HEK293 (cell line): ENCODE measurements at regions not wholly inside any gene's neighbourhood (a gene's known extent, or its start where the extent isn't known, plus 50 kb on each side); places are given as distances from the start of the nearest gene placed in this dataset.

ENCODE experiments used
- GLI2 ChIP-seq: fragments of 450-650 bp; formaldehyde crosslinking; IDR thresholded peaks from 2 replicates; pipeline ENCODE4; 2017; ENCODE audit warnings: missing biosample characterization, missing genetic modification characterization, low read depth, borderline replicate concordance
- KLF17 ChIP-seq: fragments of 450-650 bp; formaldehyde crosslinking; IDR thresholded peaks from 2 replicates; pipeline ENCODE4 v1.5.1; 2016; ENCODE audit warnings: missing biosample characterization, missing genetic modification characterization
- KLF7 ChIP-seq: fragments of 450-650 bp; formaldehyde crosslinking; IDR thresholded peaks from 2 replicates; pipeline ENCODE4 v1.5.1; 2016; ENCODE audit warnings: missing biosample characterization, missing genetic modification characterization, borderline replicate concordance
- OSR2 ChIP-seq: fragments of 450-650 bp; formaldehyde crosslinking; IDR thresholded peaks from 2 replicates; pipeline ENCODE4 v1.5.1; 2016; ENCODE audit warnings: missing biosample characterization, missing genetic modification characterization
- SP7 ChIP-seq: fragments of 450-650 bp; formaldehyde crosslinking; IDR thresholded peaks from 2 replicates; pipeline ENCODE4 v1.5.1; 2016; ENCODE audit warnings: missing biosample characterization, missing genetic modification characterization
- TSHZ1 ChIP-seq: fragments of 450-650 bp; formaldehyde crosslinking; IDR thresholded peaks from 2 replicates; pipeline ENCODE4 v1.5.1; 2016; ENCODE audit warnings: missing biosample characterization, missing genetic modification characterization, borderline replicate concordance
- ZBTB10 ChIP-seq: fragments of 450-650 bp; formaldehyde crosslinking; IDR thresholded peaks from 2 replicates; pipeline ENCODE4 v1.5.1; 2016; ENCODE audit warnings: missing biosample characterization, missing genetic modification characterization
- ZBTB44 ChIP-seq: fragments of 450-650 bp; IDR thresholded peaks from 2 replicates; pipeline ENCODE4 v1.5.1; 2018; ENCODE audit warnings: missing biosample characterization, mild to moderate bottlenecking, missing genetic modification characterization
- ZBTB7A ChIP-seq: fragments of 450-650 bp; formaldehyde crosslinking; IDR thresholded peaks from 2 replicates; pipeline ENCODE4 v1.5.1; 2016; ENCODE audit warnings: low read depth, missing biosample characterization, missing genetic modification characterization
- ZEB2 ChIP-seq: fragments of 450-650 bp; formaldehyde crosslinking; IDR thresholded peaks from 2 replicates; pipeline ENCODE4 v1.5.1; 2016; ENCODE audit warnings: missing biosample characterization, missing genetic modification characterization
- ZFP41 ChIP-seq: fragments of 450-650 bp; formaldehyde crosslinking; IDR thresholded peaks from 2 replicates; pipeline ENCODE4 v1.5.1; 2016; ENCODE audit warnings: missing biosample characterization, missing genetic modification characterization, borderline replicate concordance
- ZIC2 ChIP-seq: fragments of 450-650 bp; formaldehyde crosslinking; IDR thresholded peaks from 2 replicates; pipeline ENCODE4 v1.5.1; 2016; ENCODE audit warnings: missing biosample characterization, missing genetic modification characterization
- ZNF114 ChIP-seq: fragments of 450-650 bp; formaldehyde crosslinking; IDR thresholded peaks from 2 replicates; pipeline ENCODE4 v1.5.0; 2017; ENCODE audit warnings: missing biosample characterization, missing genetic modification characterization
- ZNF133 ChIP-seq: fragments of 450-650 bp; formaldehyde crosslinking; IDR thresholded peaks from 2 replicates; pipeline ENCODE4 v1.5.1; 2016; ENCODE audit warnings: missing biosample characterization, missing genetic modification characterization
- ZNF146 ChIP-seq: fragments of 450-650 bp; formaldehyde crosslinking; IDR thresholded peaks from 2 replicates; pipeline ENCODE4 v1.5.1; 2016; ENCODE audit warnings: missing biosample characterization, missing genetic modification characterization
- ZNF350 ChIP-seq: fragments of 450-650 bp; formaldehyde crosslinking; IDR thresholded peaks from 2 replicates; pipeline ENCODE4 v1.5.0; 2017; ENCODE audit warnings: missing biosample characterization, mild to moderate bottlenecking, missing genetic modification characterization
- ZNF404 ChIP-seq: fragments of 450-650 bp; formaldehyde crosslinking; IDR thresholded peaks from 2 replicates; pipeline ENCODE4 v1.5.1; 2017; ENCODE audit warnings: missing biosample characterization, missing genetic modification characterization
- ZNF449 ChIP-seq: fragments of 450-650 bp; formaldehyde crosslinking; IDR thresholded peaks from 2 replicates; pipeline ENCODE4 v1.5.1; 2017; ENCODE audit warnings: missing biosample characterization, mild to moderate bottlenecking, missing genetic modification characterization, moderate library complexity
- ZNF473 ChIP-seq: fragments of 450-650 bp; formaldehyde crosslinking; IDR thresholded peaks from 2 replicates; pipeline ENCODE4 v1.5.1; 2017; ENCODE audit warnings: missing biosample characterization, missing genetic modification characterization
- ZNF530 ChIP-seq: fragments of 450-650 bp; formaldehyde crosslinking; IDR thresholded peaks from 2 replicates; pipeline ENCODE4 v1.5.1; 2016; ENCODE audit warnings: low read depth, missing biosample characterization, missing genetic modification characterization
- ZNF555 ChIP-seq: fragments of 450-650 bp; formaldehyde crosslinking; conservative IDR thresholded peaks from 2 replicates; pipeline ENCODE4 v1.5.1; 2017; ENCODE audit warnings: missing biosample characterization, mild to moderate bottlenecking, missing genetic modification characterization, inconsistent platforms
- ZNF596 ChIP-seq: fragments of 450-650 bp; IDR thresholded peaks from 2 replicates; pipeline ENCODE4 v1.5.0; 2018; ENCODE audit warnings: missing biosample characterization, mild to moderate bottlenecking, missing genetic modification characterization, moderate library complexity
- ZNF658 ChIP-seq: fragments of 450-650 bp; formaldehyde crosslinking; IDR thresholded peaks from 2 replicates; pipeline ENCODE4; 2016; ENCODE audit warnings: missing biosample characterization, missing genetic modification characterization
- ZNF660 ChIP-seq: fragments of 450-650 bp; IDR thresholded peaks from 2 replicates; pipeline ENCODE4 v1.5.1; 2018; ENCODE audit warnings: missing biosample characterization, mild to moderate bottlenecking, missing genetic modification characterization
- ZNF76 ChIP-seq: fragments of 450-650 bp; formaldehyde crosslinking; IDR thresholded peaks from 2 replicates; pipeline ENCODE4; 2016; ENCODE audit warnings: low read depth, missing biosample characterization, missing genetic modification characterization, borderline replicate concordance
- ZNF792 ChIP-seq: fragments of 450-650 bp; formaldehyde crosslinking; IDR thresholded peaks from 2 replicates; pipeline ENCODE4 v1.5.1; 2016; ENCODE audit warnings: missing biosample characterization, missing genetic modification characterization
- ZSCAN18 ChIP-seq: fragments of 450-650 bp; formaldehyde crosslinking; IDR thresholded peaks from 2 replicates; pipeline ENCODE4 v1.5.1; 2016; ENCODE audit warnings: missing biosample characterization, missing genetic modification characterization
- ZSCAN5A ChIP-seq: fragments of 450-650 bp; formaldehyde crosslinking; IDR thresholded peaks from 2 replicates; pipeline ENCODE4 v1.5.1; 2016; ENCODE audit warnings: missing biosample characterization, missing genetic modification characterization

GRCh38 chr17:33982909-33983308 is 272.2 kb upstream of the CCL2 start (continued):
- TF ChIP-seq ZNF473 (tag by site-specific recombination) (no peak), KLF17 (peak; percentile 40; the same call in 1 of the 2 replicates), ZBTB44 (peak; percentile 80), ZNF350 (tag by site-specific recombination) (no peak), ZBTB10 (tag by site-specific recombination) (no peak), ZBTB7A (tag by site-specific recombination) (no peak), ZNF146 (tag by site-specific recombination) (peak; percentile 4; the same call in 1 of the 2 replicates), ZNF555 (no peak), TSHZ1 (tag by site-specific recombination) (peak; percentile 49; the same call in 1 of the 2 replicates), ZEB2 (tag by site-specific recombination) (peak; percentile 53), ZFP41 (tag by site-specific recombination) (no peak), ZNF76 (tag by site-specific recombination) (no peak), ZNF530 (tag by site-specific recombination) (no peak), ZNF596 (no peak), ZNF404 (tag by site-specific recombination) (no peak), ZSCAN18 (tag by site-specific recombination) (no peak), ZIC2 (tag by site-specific recombination) (0 out of 2 replicates have a peak, but pooled peaks have one; percentile 25), ZNF133 (tag by site-specific recombination) (no peak), GLI2 (peak; percentile 35; the same call in 1 of the 2 replicates), SP7 (tag by site-specific recombination) (peak; percentile 78), ZNF449 (tag by site-specific recombination) (no peak), ZSCAN5A (tag by site-specific recombination) (no peak), ZNF114 (no peak), OSR2 (tag by site-specific recombination) (peak; percentile 77), ZNF658 (no peak), ZNF792 (no peak), KLF7 (no peak), ZNF660 (tag by site-specific recombination) (no peak)
